ENCODE measurements at regions not wholly inside any gene's neighbourhood (a gene's known extent, or its start where the extent isn't known, plus 50 kb on each side); places are given as distances from the start of the nearest gene placed in this dataset.

DNA sequence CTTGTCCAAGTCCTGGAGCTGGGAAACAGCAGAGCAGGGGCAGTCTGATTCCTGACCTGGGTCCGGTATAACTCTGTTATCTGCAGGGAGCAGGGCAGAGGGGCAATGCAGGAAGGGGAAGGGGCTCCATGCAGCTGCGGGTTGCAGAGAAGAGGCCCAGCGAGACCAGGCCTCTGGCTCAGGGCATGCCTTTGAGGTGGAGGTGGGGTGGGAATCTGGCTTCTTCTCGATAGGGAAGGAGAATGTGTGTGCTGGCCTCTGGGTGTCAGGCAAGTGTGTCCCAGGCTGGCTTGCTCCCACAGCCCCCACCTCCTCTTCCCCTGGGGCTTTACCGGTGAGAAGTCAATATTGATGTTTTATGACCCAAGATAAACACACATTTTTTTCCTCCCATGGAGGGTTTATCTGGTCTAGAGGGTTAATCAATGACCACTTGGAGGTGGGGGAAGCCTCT lies 187.1 kb upstream of the HAAO start:
- H2AFZ ChIP-seq (ENCODE audit: low read length): no peak overlapping the region
- ChIA-PET CTCF (ENCODE audit: unreplicated experiment) (no interaction called here), POLR2A (no interaction called here)
- H3K4me1 ChIP-seq (ENCODE audit: insufficient read depth, low read length, poor library complexity, severe bottlenecking): peaks cover 9% of the 10 kb centered on the region
- DNase-seq (ENCODE audit: low spot score): no peak
- TF ChIP-seq EZH2phosphoT487 (IDR thresholded peaks at IDR 0.05; ENCODE audit: borderline replicate concordance, low read depth, low read length): no peak
- TF ChIP-seq, protein P1, sequence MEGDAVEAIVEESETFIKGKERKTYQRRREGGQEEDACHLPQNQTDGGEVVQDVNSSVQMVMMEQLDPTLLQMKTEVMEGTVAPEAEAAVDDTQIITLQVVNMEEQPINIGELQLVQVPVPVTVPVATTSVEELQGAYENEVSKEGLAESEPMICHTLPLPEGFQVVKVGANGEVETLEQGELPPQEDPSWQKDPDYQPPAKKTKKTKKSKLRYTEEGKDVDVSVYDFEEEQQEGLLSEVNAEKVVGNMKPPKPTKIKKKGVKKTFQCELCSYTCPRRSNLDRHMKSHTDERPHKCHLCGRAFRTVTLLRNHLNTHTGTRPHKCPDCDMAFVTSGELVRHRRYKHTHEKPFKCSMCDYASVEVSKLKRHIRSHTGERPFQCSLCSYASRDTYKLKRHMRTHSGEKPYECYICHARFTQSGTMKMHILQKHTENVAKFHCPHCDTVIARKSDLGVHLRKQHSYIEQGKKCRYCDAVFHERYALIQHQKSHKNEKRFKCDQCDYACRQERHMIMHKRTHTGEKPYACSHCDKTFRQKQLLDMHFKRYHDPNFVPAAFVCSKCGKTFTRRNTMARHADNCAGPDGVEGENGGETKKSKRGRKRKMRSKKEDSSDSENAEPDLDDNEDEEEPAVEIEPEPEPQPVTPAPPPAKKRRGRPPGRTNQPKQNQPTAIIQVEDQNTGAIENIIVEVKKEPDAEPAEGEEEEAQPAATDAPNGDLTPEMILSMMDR (conservative IDR thresholded peaks at IDR 0.05; ENCODE audit: low read length): no peak
- H3K9me3 ChIP-seq (ENCODE audit: low read length): no peaks in the 10 kb centered on the region
- no peaks in the 10 kb centered on the region for H4K20me1 ChIP-seq (ENCODE audit: insufficient read depth, low read length)
- H3K4me2 ChIP-seq (ENCODE audit: low read length): no peak overlapping the region
- H3K27ac ChIP-seq (ENCODE audit: low read depth, low read length, poor library complexity, severe bottlenecking): no peak overlapping the region
- no peak overlapping the region for H3K4me3 ChIP-seq (ENCODE audit: low read depth, low read length, poor library complexity, severe bottlenecking)
- H3K9me2 ChIP-seq (ENCODE audit: insufficient read depth, low read length): no peaks in the 10 kb centered on the region
- intact Hi-C loops (cut with micrococcal nuclease; ENCODE audit: unreplicated experiment): no loop called here
- H3K79me2 ChIP-seq (ENCODE audit: insufficient read depth, low read depth, low read length): no peaks in the 10 kb centered on the region
- BruUV-seq (replicated peaks): no TSS peak
- H3K36me3 ChIP-seq (ENCODE audit: insufficient read depth, low read length): no peaks in the 10 kb centered on the region

DNA sequence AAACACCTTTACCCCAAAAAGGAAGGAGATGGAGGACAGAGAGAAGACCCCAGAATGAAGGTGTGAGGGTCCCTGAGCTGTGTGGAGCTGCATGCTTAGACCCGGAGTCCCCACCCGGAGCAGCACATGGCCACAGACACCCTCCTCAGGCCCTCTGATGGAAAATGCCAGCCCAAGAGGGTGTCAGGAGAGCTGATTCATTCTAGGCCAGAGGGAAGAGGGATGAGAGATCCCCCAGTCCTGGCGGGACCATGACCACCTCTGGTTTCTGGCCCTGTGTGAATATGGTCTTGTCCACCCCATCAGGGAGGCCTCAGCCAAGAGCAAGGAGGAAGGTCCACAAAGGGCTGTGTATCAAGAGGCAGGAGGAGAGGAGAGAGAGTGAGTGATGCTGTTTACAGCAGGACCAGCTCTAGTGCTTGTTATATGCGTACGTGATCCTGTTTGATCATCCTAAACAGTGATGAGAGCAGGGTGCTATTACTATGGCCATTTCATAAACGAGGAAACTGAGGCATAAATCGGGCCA lies 186.6 kb upstream of the HAAO start:
- no TSS peak for BruUV-seq (replicated peaks)
- no peaks in the 10 kb centered on the region for H3K36me3 ChIP-seq (ENCODE audit: insufficient read depth, low read length)
- H3K4me3 ChIP-seq (ENCODE audit: low read depth, low read length, poor library complexity, severe bottlenecking): no peak overlapping the region
- intact Hi-C loops (cut with micrococcal nuclease; ENCODE audit: unreplicated experiment): no loop called here
- H3K27ac ChIP-seq (ENCODE audit: low read depth, low read length, poor library complexity, severe bottlenecking): no peak overlapping the region
- H3K4me2 ChIP-seq (ENCODE audit: low read length): no peak overlapping the region
- H3K9me3 ChIP-seq (ENCODE audit: low read length): no peaks in the 10 kb centered on the region
- H2AFZ ChIP-seq (ENCODE audit: low read length): no peak overlapping the region
- ChIA-PET CTCF (ENCODE audit: unreplicated experiment) (no interaction called here), POLR2A (no interaction called here)
- H3K79me2 ChIP-seq (ENCODE audit: insufficient read depth, low read depth, low read length): no peaks in the 10 kb centered on the region
- no peaks in the 10 kb centered on the region for H3K9me2 ChIP-seq (ENCODE audit: insufficient read depth, low read length)
- no peak for DNase-seq (ENCODE audit: low spot score)
- no peak for TF ChIP-seq EZH2phosphoT487 (IDR thresholded peaks at IDR 0.05; ENCODE audit: borderline replicate concordance, low read depth, low read length)
- TF ChIP-seq, protein P1 (conservative IDR thresholded peaks at IDR 0.05; ENCODE audit: low read length): no peak
- peaks cover 9% of the 10 kb centered on the region for H3K4me1 ChIP-seq (ENCODE audit: insufficient read depth, low read length, poor library complexity, severe bottlenecking)
- H4K20me1 ChIP-seq (ENCODE audit: insufficient read depth, low read length): no peaks in the 10 kb centered on the region

DNA sequence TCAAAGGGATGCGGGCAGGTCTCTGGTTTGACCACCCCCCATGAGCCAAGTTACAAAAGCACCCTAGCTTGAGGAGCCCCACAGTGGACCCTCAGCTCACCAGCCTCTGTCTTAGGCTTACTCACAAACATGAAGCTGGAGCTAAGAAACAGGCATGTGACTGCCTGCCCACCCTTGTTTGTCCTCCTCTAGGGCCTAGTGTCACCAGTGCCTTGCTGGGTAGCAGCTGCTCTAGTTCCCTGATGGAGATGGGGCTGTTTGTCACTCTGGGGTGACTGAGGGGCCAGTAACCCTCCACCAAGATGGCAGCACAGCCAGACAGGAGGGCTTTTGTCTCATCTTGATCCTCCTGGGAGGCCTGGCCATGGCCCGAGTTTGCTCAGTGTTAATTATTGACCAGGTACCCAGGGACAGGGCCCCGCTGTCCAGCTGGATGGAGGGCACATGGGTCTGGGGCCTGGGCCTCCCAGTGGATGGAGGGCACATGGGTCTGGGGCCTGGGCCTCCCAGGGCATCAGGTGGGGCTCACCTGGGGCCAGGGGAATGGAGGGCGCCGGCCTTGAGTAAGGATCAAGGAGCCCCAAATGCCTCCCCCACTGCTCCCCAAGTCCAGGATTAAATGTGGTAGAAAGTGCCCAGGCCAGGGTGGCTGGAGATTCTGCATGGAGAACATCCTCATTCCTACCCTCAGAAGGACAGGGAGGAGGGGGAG lies 185.9 kb upstream of the HAAO start:
- no peaks in the 10 kb centered on the region for H4K20me1 ChIP-seq (ENCODE audit: insufficient read depth, low read length)
- H3K4me1 ChIP-seq (ENCODE audit: insufficient read depth, low read length, poor library complexity, severe bottlenecking): peaks cover 9% of the 10 kb centered on the region
- no peak for TF ChIP-seq EZH2phosphoT487 (IDR thresholded peaks at IDR 0.05; ENCODE audit: borderline replicate concordance, low read depth, low read length)
- TF ChIP-seq, protein P1 (conservative IDR thresholded peaks at IDR 0.05; ENCODE audit: low read length): no peak
- no TSS peak for BruUV-seq (replicated peaks)
- H3K4me3 ChIP-seq (ENCODE audit: low read depth, low read length, poor library complexity, severe bottlenecking): no peak overlapping the region
- ChIA-PET POLR2A (interaction anchor here (0.6 kb wide), 1 partner anchor 574 kb away, joined by 3 read pairs; no protein-coding TSS in a partner anchor), CTCF (ENCODE audit: unreplicated experiment) (no interaction called here)
- H3K9me2 ChIP-seq (ENCODE audit: insufficient read depth, low read length): no peaks in the 10 kb centered on the region
- no peak overlapping the region for H2AFZ ChIP-seq (ENCODE audit: low read length)
- H3K4me2 ChIP-seq (ENCODE audit: low read length): no peak overlapping the region
- intact Hi-C loops (cut with micrococcal nuclease; ENCODE audit: unreplicated experiment): no loop called here
- no peaks in the 10 kb centered on the region for H3K79me2 ChIP-seq (ENCODE audit: insufficient read depth, low read depth, low read length)
- no peak overlapping the region for H3K27ac ChIP-seq (ENCODE audit: low read depth, low read length, poor library complexity, severe bottlenecking)
- no peaks in the 10 kb centered on the region for H3K36me3 ChIP-seq (ENCODE audit: insufficient read depth, low read length)
- H3K9me3 ChIP-seq (ENCODE audit: low read length): no peaks in the 10 kb centered on the region
- no peak for DNase-seq (ENCODE audit: low spot score)

Measured in OCI-LY7 (cell line).